ENCODE measurements at regions not wholly inside any gene's neighbourhood (a gene's known extent, or its start where the extent isn't known, plus 50 kb on each side); places are given as distances from the start of the nearest gene placed in this dataset.

GRCh38 chr3:3699816-3700633 is 99.2 kb upstream of the LRRN1 start:
- no peaks in the 10 kb centered on the region for H3K36me3 ChIP-seq (ENCODE audit: insufficient read depth, low read length)
- no peaks in the 10 kb centered on the region for H3K4me1 ChIP-seq (ENCODE audit: low read length)
- H3K9ac ChIP-seq (ENCODE audit: low read length): no peak overlapping the region
- H3K79me2 ChIP-seq (ENCODE audit: low read length): no peaks in the 10 kb centered on the region
- H3K9me3 ChIP-seq (ENCODE audit: low read length): no peaks in the 10 kb centered on the region
- no peak overlapping the region for H3K4me2 ChIP-seq (ENCODE audit: low read depth, low read length, poor library complexity, severe bottlenecking)
- H3K27ac ChIP-seq (ENCODE audit: low read length): no peak overlapping the region
- H3K27me3 ChIP-seq (ENCODE audit: low read length): no peaks in the 10 kb centered on the region
- H2AFZ ChIP-seq (ENCODE audit: low read length): no peak overlapping the region
- H4K20me1 ChIP-seq (ENCODE audit: insufficient read depth, low read depth, low read length): no peaks in the 10 kb centered on the region
- H3K4me3 ChIP-seq (ENCODE audit: low read length): no peak overlapping the region
- no peak for DNase-seq
- H3K9me2 ChIP-seq (replicated peaks; ENCODE audit: insufficient read depth, low read length): no peaks in the 10 kb centered on the region

- Histone ChIP-seq H3K27ac (ENCODE audit: low read length) (no peak overlapping the region), H3K9me3 (ENCODE audit: low read length) (no peaks in the 10 kb centered on the region), H3K9ac (ENCODE audit: low read length) (no peak overlapping the region), H3K79me2 (ENCODE audit: low read length) (no peaks in the 10 kb centered on the region), H3K27me3 (ENCODE audit: low read length) (no peaks in the 10 kb centered on the region), H4K20me1 (ENCODE audit: insufficient read depth, low read depth, low read length) (no peaks in the 10 kb centered on the region), H3K4me1 (ENCODE audit: low read length) (no peaks in the 10 kb centered on the region), H3K36me3 (ENCODE audit: insufficient read depth, low read length) (no peaks in the 10 kb centered on the region), H3K4me3 (ENCODE audit: low read length) (no peak overlapping the region), H3K4me2 (ENCODE audit: low read depth, low read length, poor library complexity, severe bottlenecking) (no peak overlapping the region), H2AFZ (ENCODE audit: low read length) (no peak overlapping the region), H3K9me2 (replicated peaks; ENCODE audit: insufficient read depth, low read length) (no peaks in the 10 kb centered on the region)
- no peak for DNase-seq
Measured at GRCh38 chr3:3699407-3699806, 99.8 kb upstream of the LRRN1 start.

DNA sequence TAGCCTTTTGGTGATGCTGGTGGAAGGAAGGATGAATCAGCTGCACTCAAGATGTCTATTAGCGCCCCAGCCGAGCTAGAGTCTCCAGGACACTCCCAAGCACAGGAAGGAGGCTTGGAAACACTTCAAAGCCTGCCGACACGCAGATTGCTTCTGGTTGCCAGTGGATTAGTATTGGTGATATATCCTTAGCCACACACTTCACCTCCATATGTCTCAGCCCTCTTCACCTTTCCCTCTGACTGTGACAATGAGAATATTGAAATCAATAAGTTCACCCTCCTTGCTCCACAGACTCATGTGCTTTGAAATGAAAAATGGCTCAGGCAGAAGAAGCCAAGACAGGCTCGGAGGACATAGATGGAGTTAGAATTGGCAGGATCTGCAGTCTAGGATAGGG is 102.9 kb upstream of the LRRN1 start:
- H3K9ac ChIP-seq (ENCODE audit: low read length): no peak overlapping the region
- H3K4me1 ChIP-seq (ENCODE audit: low read length): no peaks in the 10 kb centered on the region
- H3K4me3 ChIP-seq (ENCODE audit: low read length): no peak overlapping the region

GRCh38 chr3:3693593-3693992 is 105.6 kb upstream of the LRRN1 start:
- Histone ChIP-seq H4K20me1 (ENCODE audit: insufficient read depth, low read depth, low read length) (no peaks in the 10 kb centered on the region), H3K27me3 (ENCODE audit: low read length) (no peaks in the 10 kb centered on the region), H3K36me3 (ENCODE audit: insufficient read depth, low read length) (no peaks in the 10 kb centered on the region), H3K9me3 (ENCODE audit: low read length) (no peaks in the 10 kb centered on the region), H3K9ac (ENCODE audit: low read length) (no peak overlapping the region), H3K79me2 (ENCODE audit: low read length) (no peaks in the 10 kb centered on the region), H3K27ac (ENCODE audit: low read length) (no peak overlapping the region), H2AFZ (ENCODE audit: low read length) (no peak overlapping the region), H3K9me2 (replicated peaks; ENCODE audit: insufficient read depth, low read length) (no peaks in the 10 kb centered on the region), H3K4me1 (ENCODE audit: low read length) (no peaks in the 10 kb centered on the region), H3K4me2 (ENCODE audit: low read depth, low read length, poor library complexity, severe bottlenecking) (no peak overlapping the region), H3K4me3 (ENCODE audit: low read length) (no peak overlapping the region)
- no peak for DNase-seq

More for the DNA sequence above, 102.9 kb upstream of the LRRN1 start:
- H3K27ac ChIP-seq (ENCODE audit: low read length): no peak overlapping the region
- no peaks in the 10 kb centered on the region for H3K9me3 ChIP-seq (ENCODE audit: low read length)
- no peaks in the 10 kb centered on the region for H3K36me3 ChIP-seq (ENCODE audit: insufficient read depth, low read length)
- H3K4me2 ChIP-seq (ENCODE audit: low read depth, low read length, poor library complexity, severe bottlenecking): no peak overlapping the region
- no peak overlapping the region for H2AFZ ChIP-seq (ENCODE audit: low read length)
- H3K79me2 ChIP-seq (ENCODE audit: low read length): no peaks in the 10 kb centered on the region
- no peaks in the 10 kb centered on the region for H4K20me1 ChIP-seq (ENCODE audit: insufficient read depth, low read depth, low read length)
- H3K9me2 ChIP-seq (replicated peaks; ENCODE audit: insufficient read depth, low read length): no peaks in the 10 kb centered on the region
- no peak for DNase-seq
- H3K27me3 ChIP-seq (ENCODE audit: low read length): no peaks in the 10 kb centered on the region

- H3K4me1 ChIP-seq (ENCODE audit: low read length): no peaks in the 10 kb centered on the region
- no peak overlapping the region for H3K9ac ChIP-seq (ENCODE audit: low read length)
- no peaks in the 10 kb centered on the region for H3K79me2 ChIP-seq (ENCODE audit: low read length)
- H3K9me2 ChIP-seq (replicated peaks; ENCODE audit: insufficient read depth, low read length): no peaks in the 10 kb centered on the region
- DNase-seq: no peak
- no peak overlapping the region for H3K4me3 ChIP-seq (ENCODE audit: low read length)
- no peaks in the 10 kb centered on the region for H3K27me3 ChIP-seq (ENCODE audit: low read length)
- H2AFZ ChIP-seq (ENCODE audit: low read length): no peak overlapping the region
- no peak overlapping the region for H3K4me2 ChIP-seq (ENCODE audit: low read depth, low read length, poor library complexity, severe bottlenecking)
- H3K9me3 ChIP-seq (ENCODE audit: low read length): no peaks in the 10 kb centered on the region
- no peaks in the 10 kb centered on the region for H4K20me1 ChIP-seq (ENCODE audit: insufficient read depth, low read depth, low read length)
- no peaks in the 10 kb centered on the region for H3K36me3 ChIP-seq (ENCODE audit: insufficient read depth, low read length)
- no peak overlapping the region for H3K27ac ChIP-seq (ENCODE audit: low read length)
Measured at GRCh38 chr3:3689601-3690375, 109.4 kb upstream of the LRRN1 start.

DNA sequence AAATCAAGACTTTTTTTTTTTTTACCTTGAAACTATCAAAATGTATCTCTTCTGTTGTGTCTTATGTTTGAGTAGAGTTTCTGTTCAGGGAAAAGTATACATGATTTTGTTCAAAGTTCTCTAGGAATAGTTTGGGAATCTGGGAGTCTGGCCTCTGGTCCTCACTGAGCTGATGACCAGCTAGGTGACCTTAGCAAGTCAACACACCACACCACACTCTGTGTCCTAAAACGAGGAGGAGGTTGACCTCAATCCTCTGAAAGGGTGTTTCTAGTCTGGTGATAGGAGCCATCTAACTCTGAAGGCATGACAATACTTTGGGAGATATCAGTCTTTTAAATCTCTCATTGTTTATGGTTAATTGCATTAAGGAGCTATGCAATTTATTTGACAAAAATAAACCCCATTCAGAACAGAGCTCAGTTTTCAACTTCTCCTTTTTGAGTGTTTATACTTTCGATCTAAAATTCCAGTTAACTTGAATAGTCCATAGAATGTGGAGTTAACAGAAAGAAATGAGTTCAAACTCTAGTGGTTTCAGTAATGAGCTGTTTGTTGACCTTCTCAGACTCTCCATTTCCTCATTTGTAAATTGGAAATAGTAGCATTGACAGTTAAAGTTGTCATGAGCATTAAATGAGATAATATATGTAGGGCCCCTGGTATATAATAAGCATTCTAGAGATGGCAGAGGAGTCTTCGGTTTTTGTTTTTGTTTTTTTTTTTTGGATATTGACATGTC is 112.2 kb upstream of the LRRN1 start:
- Histone ChIP-seq H3K9me3 (ENCODE audit: low read length) (no peaks in the 10 kb centered on the region), H2AFZ (ENCODE audit: low read length) (no peak overlapping the region), H3K4me3 (ENCODE audit: low read length) (no peak overlapping the region), H3K27me3 (ENCODE audit: low read length) (no peaks in the 10 kb centered on the region), H4K20me1 (ENCODE audit: insufficient read depth, low read depth, low read length) (no peaks in the 10 kb centered on the region), H3K9ac (ENCODE audit: low read length) (no peak overlapping the region), H3K36me3 (ENCODE audit: insufficient read depth, low read length) (no peaks in the 10 kb centered on the region), H3K4me2 (ENCODE audit: low read depth, low read length, poor library complexity, severe bottlenecking) (no peak overlapping the region), H3K27ac (ENCODE audit: low read length) (no peak overlapping the region), H3K79me2 (ENCODE audit: low read length) (no peaks in the 10 kb centered on the region), H3K9me2 (replicated peaks; ENCODE audit: insufficient read depth, low read length) (no peaks in the 10 kb centered on the region), H3K4me1 (ENCODE audit: low read length) (no peaks in the 10 kb centered on the region)
- DNase-seq: no peak

- Histone ChIP-seq H3K36me3 (ENCODE audit: insufficient read depth, low read length) (no peaks in the 10 kb centered on the region), H3K9me2 (replicated peaks; ENCODE audit: insufficient read depth, low read length) (no peaks in the 10 kb centered on the region), H3K9me3 (ENCODE audit: low read length) (no peaks in the 10 kb centered on the region), H3K4me1 (ENCODE audit: low read length) (no peaks in the 10 kb centered on the region), H3K27me3 (ENCODE audit: low read length) (no peaks in the 10 kb centered on the region), H3K4me3 (ENCODE audit: low read length) (no peak overlapping the region), H3K27ac (ENCODE audit: low read length) (no peak overlapping the region), H3K4me2 (ENCODE audit: low read depth, low read length, poor library complexity, severe bottlenecking) (no peak overlapping the region), H3K9ac (ENCODE audit: low read length) (no peak overlapping the region), H3K79me2 (ENCODE audit: low read length) (no peaks in the 10 kb centered on the region), H2AFZ (ENCODE audit: low read length) (no peak overlapping the region), H4K20me1 (ENCODE audit: insufficient read depth, low read depth, low read length) (no peaks in the 10 kb centered on the region)
- DNase-seq: no peak
Measured at GRCh38 chr3:3685721-3686120, 113.5 kb upstream of the LRRN1 start.

DNA sequence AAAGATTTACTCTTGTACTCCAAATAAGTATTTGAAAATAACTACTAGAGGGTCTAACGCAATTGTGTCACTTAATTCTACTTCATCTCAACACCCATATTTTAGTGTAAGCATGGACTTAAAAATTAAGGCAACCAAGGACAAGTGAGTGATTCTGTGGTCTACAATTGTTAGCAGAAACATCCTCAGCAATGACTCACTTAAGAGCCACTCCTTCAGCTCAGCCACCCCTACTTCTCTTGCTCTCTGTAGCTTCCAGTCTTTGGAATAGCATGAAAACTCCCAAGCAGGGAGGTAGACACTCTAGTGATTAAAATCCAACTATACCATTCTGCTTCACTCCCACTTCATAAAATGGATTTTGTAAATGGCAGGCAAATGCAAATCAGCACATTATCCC is 116.0 kb upstream of the LRRN1 start:
- no peak overlapping the region for H2AFZ ChIP-seq (ENCODE audit: low read length)

More for the DNA sequence above, 116.0 kb upstream of the LRRN1 start:
- H3K27ac ChIP-seq (ENCODE audit: low read length): no peak overlapping the region
- H3K9me3 ChIP-seq (ENCODE audit: low read length): no peaks in the 10 kb centered on the region
- H4K20me1 ChIP-seq (ENCODE audit: insufficient read depth, low read depth, low read length): no peaks in the 10 kb centered on the region
- H3K36me3 ChIP-seq (ENCODE audit: insufficient read depth, low read length): no peaks in the 10 kb centered on the region
- no peaks in the 10 kb centered on the region for H3K4me1 ChIP-seq (ENCODE audit: low read length)
- no peak overlapping the region for H3K4me2 ChIP-seq (ENCODE audit: low read depth, low read length, poor library complexity, severe bottlenecking)
- DNase-seq: no peak
- H3K27me3 ChIP-seq (ENCODE audit: low read length): no peaks in the 10 kb centered on the region
- H3K9me2 ChIP-seq (replicated peaks; ENCODE audit: insufficient read depth, low read length): no peaks in the 10 kb centered on the region
- H3K4me3 ChIP-seq (ENCODE audit: low read length): no peak overlapping the region
- H3K9ac ChIP-seq (ENCODE audit: low read length): no peak overlapping the region
- no peaks in the 10 kb centered on the region for H3K79me2 ChIP-seq (ENCODE audit: low read length)

All from Karpas-422 (cell line).